AG04450 (cell line): ENCODE measurements at regions not wholly inside any gene's neighbourhood (a gene's known extent, or its start where the extent isn't known, plus 50 kb on each side); places are given as distances from the start of the nearest gene placed in this dataset.

Source experiments
- CTCF ChIA-PET: fragments of 300-600, 350-600 bp; formaldehyde crosslinking; extraction: SDS; loops from one replicate; lab custom pipeline; 2022; ENCODE audit warnings: antibody characterized with exemption, inconsistent platforms; lab: Charles Lee
- POLR2A ChIA-PET: fragments of 350-600 bp; formaldehyde crosslinking; extraction: SDS; loops from one replicate; lab custom pipeline; 2021; ENCODE audit warnings: antibody characterized with exemption, inconsistent platforms; lab: Yijun Ruan, JAX
- DNase-seq: peaks from one replicate; pipeline ENCODE4 v3.0.0-alpha.2; 2011; ENCODE audit warnings: low read depth, low spot score
- H3K27ac ChIP-seq: one replicate; pipeline ENCODE4 v1.5.1; 2012; ENCODE audit warnings: low read depth, low read length, control low read depth
- H3K27me3 ChIP-seq: one replicate; pipeline ENCODE4 v1.6.0; 2012; ENCODE audit warnings: low read length; ENCODE audit not compliant: control insufficient read depth, insufficient read depth
- H3K4me3 ChIP-seq: 2 replicates; pipeline ENCODE4 v1.5.1; 2011; ENCODE audit warnings: mild to moderate bottlenecking, low read depth, low read length, control low read depth
- H3K9me3 ChIP-seq: 2 replicates; pipeline ENCODE4 v1.5.1; 2012; ENCODE audit warnings: low read length; ENCODE audit not compliant: control insufficient read depth, insufficient read depth
- TF ChIP-seq, protein P1 (sequence below): IDR thresholded peaks from 2 replicates; pipeline ENCODE4 v1.5.1; 2011; ENCODE audit warnings: low read depth, low read length, control low read depth, inconsistent platforms

DNA sequence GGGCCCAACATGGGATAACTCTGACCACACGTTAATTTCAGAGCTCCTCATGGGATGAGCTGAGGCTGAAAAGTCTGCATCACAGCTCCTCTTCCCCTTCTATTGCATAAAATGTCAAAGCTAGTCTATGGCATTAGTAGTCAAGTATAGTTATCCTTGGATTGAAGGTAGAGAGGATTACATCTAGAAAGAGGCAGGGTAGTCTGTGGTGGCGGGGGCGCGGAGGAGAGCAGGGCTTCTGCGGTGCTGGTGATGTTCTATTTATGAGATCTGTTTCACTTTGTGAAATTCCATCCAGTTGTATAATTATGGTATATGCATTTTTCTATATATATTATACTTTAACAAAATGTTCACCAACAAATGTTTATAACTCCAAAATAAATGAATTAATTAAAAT lies 329.5 kb upstream of the GRAMD2B start:
- CTCF ChIA-PET, result no interaction called here
- POLR2A ChIA-PET, result no interaction called here
- DNase-seq, result no peak

GRCh38 chr5:126094991-126095390 lies 328.2 kb upstream of the GRAMD2B start:
- no peaks in the 10 kb centered on the region; the same call in 1 of the 2 replicates for H3K9me3 ChIP-seq
- no peak overlapping the region for H3K4me3 ChIP-seq
- POLR2A ChIA-PET, result no interaction called here
- no peak for DNase-seq
- TF ChIP-seq, protein P1, sequence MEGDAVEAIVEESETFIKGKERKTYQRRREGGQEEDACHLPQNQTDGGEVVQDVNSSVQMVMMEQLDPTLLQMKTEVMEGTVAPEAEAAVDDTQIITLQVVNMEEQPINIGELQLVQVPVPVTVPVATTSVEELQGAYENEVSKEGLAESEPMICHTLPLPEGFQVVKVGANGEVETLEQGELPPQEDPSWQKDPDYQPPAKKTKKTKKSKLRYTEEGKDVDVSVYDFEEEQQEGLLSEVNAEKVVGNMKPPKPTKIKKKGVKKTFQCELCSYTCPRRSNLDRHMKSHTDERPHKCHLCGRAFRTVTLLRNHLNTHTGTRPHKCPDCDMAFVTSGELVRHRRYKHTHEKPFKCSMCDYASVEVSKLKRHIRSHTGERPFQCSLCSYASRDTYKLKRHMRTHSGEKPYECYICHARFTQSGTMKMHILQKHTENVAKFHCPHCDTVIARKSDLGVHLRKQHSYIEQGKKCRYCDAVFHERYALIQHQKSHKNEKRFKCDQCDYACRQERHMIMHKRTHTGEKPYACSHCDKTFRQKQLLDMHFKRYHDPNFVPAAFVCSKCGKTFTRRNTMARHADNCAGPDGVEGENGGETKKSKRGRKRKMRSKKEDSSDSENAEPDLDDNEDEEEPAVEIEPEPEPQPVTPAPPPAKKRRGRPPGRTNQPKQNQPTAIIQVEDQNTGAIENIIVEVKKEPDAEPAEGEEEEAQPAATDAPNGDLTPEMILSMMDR, result no peak
- no peak overlapping the region for H3K27ac ChIP-seq
- CTCF ChIA-PET, result no interaction called here
- no peaks in the 10 kb centered on the region for H3K27me3 ChIP-seq

More for the DNA sequence above, 329.5 kb upstream of the GRAMD2B start:
- Histone ChIP-seq H3K27ac (no peak overlapping the region), H3K4me3 (no peak overlapping the region), H3K27me3 (no peaks in the 10 kb centered on the region), H3K9me3 (no peaks in the 10 kb centered on the region; the same call in 1 of the 2 replicates)
- TF ChIP-seq, protein P1, result no peak

DNA sequence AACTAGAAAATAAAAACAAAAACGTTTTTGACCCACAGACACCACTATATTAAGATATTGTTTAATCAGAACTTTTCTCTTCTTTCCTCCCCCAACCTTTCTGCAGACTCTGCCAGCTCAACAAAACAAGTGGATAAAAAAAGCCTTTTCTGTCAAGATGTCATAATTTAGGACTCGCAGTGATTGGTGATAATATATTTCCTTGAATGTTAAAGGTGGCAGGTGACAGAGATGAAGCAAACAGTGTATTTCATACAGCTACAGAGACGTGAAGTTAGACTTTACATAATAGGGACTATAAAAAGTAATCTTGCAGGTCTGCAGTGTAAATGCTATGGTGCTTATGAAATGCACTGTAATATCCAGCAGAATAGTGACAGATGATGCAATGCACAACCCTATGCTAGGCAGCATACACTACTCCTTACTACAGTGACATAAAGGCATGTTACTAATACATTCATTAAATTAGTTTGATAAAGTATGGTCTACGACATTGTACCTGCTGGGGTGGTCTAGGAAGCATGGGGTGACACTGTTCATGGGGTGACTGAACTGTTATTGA lies 326.7 kb upstream of the GRAMD2B start:
- Histone ChIP-seq H3K9me3 (no peaks in the 10 kb centered on the region; the same call in 1 of the 2 replicates), H3K27ac (no peak overlapping the region), H3K4me3 (no peak overlapping the region), H3K27me3 (no peaks in the 10 kb centered on the region)
- TF ChIP-seq, protein P1, result no peak
- ChIA-PET CTCF (no interaction called here), POLR2A (no interaction called here)
- no peak for DNase-seq

- Histone ChIP-seq H3K27me3 (no peaks in the 10 kb centered on the region), H3K9me3 (no peaks in the 10 kb centered on the region; the same call in 1 of the 2 replicates), H3K27ac (no peak overlapping the region), H3K4me3 (no peak overlapping the region)
- POLR2A ChIA-PET, result no interaction called here
- CTCF ChIA-PET, result no interaction called here
- DNase-seq, result no peak
- TF ChIP-seq, protein P1, result no peak
Measured at GRCh38 chr5:126097876-126098275, 325.3 kb upstream of the GRAMD2B start.

GRCh38 chr5:126098330-126099017 lies 324.7 kb upstream of the GRAMD2B start:
- H3K27ac ChIP-seq, result no peak overlapping the region
- TF ChIP-seq, protein P1, result no peak
- H3K9me3 ChIP-seq, result no peaks in the 10 kb centered on the region; the same call in 1 of the 2 replicates
- DNase-seq, result peak; percentile 8
- ChIA-PET POLR2A (no interaction called here), CTCF (no interaction called here)
- no peaks in the 10 kb centered on the region for H3K27me3 ChIP-seq
- H3K4me3 ChIP-seq, result no peak overlapping the region
